Neuronal stem cell (in vitro differentiated cells): ENCODE measurements at regions not wholly inside any gene's neighbourhood (a gene's known extent, or its start where the extent isn't known, plus 50 kb on each side); places are given as distances from the start of the nearest gene placed in this dataset.

Source experiments
- DNase-seq: peaks from one replicate; pipeline ENCODE4 v3.0.0-alpha.2; 2013; ENCODE audit warnings: low spot score
- H2AFZ ChIP-seq: one replicate; pipeline ENCODE4 v1.6.1; 2013; ENCODE audit warnings: mild to moderate bottlenecking, low read length, inconsistent platforms
- H2AK5ac ChIP-seq: 2 replicates; pipeline ENCODE4 v1.6.1; 2013; ENCODE audit warnings: low read depth, mild to moderate bottlenecking, inconsistent platforms, low read length, moderate library complexity, mixed read lengths
- H2BK120ac ChIP-seq: 2 replicates; pipeline ENCODE4 v1.6.1; 2013; ENCODE audit warnings: low read depth, mild to moderate bottlenecking, inconsistent platforms, low read length, moderate library complexity, mixed read lengths
- H2BK12ac ChIP-seq: one replicate; pipeline ENCODE4 v1.6.1; 2013; ENCODE audit warnings: low read length, inconsistent platforms
- H2BK15ac ChIP-seq: 2 replicates; pipeline ENCODE4 v1.6.1; 2013; ENCODE audit warnings: mild to moderate bottlenecking, low read length, inconsistent platforms, mixed read lengths
- H2BK5ac ChIP-seq: one replicate; pipeline ENCODE4 v1.6.1; 2013; ENCODE audit warnings: inconsistent platforms, mild to moderate bottlenecking, low read length, moderate library complexity
- H3K14ac ChIP-seq: one replicate; pipeline ENCODE4 v1.6.1; 2013; ENCODE audit warnings: low read length, inconsistent platforms
- H3K18ac ChIP-seq: 2 replicates; pipeline ENCODE4 v1.6.1; 2013; ENCODE audit warnings: low read length, inconsistent platforms
- H3K23ac ChIP-seq: 2 replicates; pipeline ENCODE4 v1.6.1; 2013; ENCODE audit warnings: low read depth, mild to moderate bottlenecking, mixed read lengths, low read length, inconsistent platforms; ENCODE audit not compliant: poor library complexity
- H3K27ac ChIP-seq: replicated peaks from 3 replicates; pipeline ENCODE4 v1.5.1; 2013; ENCODE audit warnings: low read length, inconsistent platforms
- H3K27me3 ChIP-seq, 3 experiments: 2 replicates each; pipeline ENCODE4 v1.6.1; 2013; ENCODE audit warnings: low read length in 3 of 3, mild to moderate bottlenecking in 2 of 3, inconsistent platforms in 1 of 3, low read depth in 1 of 3, mixed read lengths in 1 of 3, moderate library complexity in 1 of 3; ENCODE audit not compliant: control insufficient read depth in 3 of 3, insufficient read depth in 3 of 3
- H3K36me3 ChIP-seq, 2 donors: replicated peaks in 1 of 2; 2 replicates each; pipeline ENCODE4 v1.6.1; 2013; ENCODE audit warnings: low read length in 2 of 2; ENCODE audit not compliant: control insufficient read depth in 2 of 2, insufficient read depth in 2 of 2
- H3K4ac ChIP-seq: 2 replicates; pipeline ENCODE4 v1.6.1; 2013; ENCODE audit warnings: inconsistent platforms, mild to moderate bottlenecking, low read length, moderate library complexity
- H3K4me1 ChIP-seq, 2 donors: 1 replicate in 1 of 2; 2 replicates in 1 of 2; pipeline ENCODE4 v1.6.1; 2013; ENCODE audit warnings: low read length in 2 of 2, low read depth in 1 of 2; ENCODE audit not compliant: control insufficient read depth in 2 of 2, insufficient read depth in 1 of 2
- H3K4me2 ChIP-seq: one replicate; pipeline ENCODE4 v1.6.1; 2013; ENCODE audit warnings: mild to moderate bottlenecking, low read length, inconsistent platforms; ENCODE audit not compliant: insufficient read depth, poor library complexity, severe bottlenecking
- H3K4me3 ChIP-seq, 2 donors: 2 replicates each; pipeline ENCODE4 v1.5.1; 2013; ENCODE audit warnings: low read length in 2 of 2, mild to moderate bottlenecking in 2 of 2, inconsistent platforms in 1 of 2, moderate library complexity in 1 of 2
- H3K79me1 ChIP-seq: one replicate; pipeline ENCODE4 v1.6.1; 2013; ENCODE audit warnings: low read depth, mild to moderate bottlenecking, inconsistent platforms, low read length, moderate library complexity
- H3K9ac ChIP-seq: one replicate; pipeline ENCODE4 v1.6.1; 2013; ENCODE audit warnings: mild to moderate bottlenecking, low read depth, low read length, inconsistent platforms; ENCODE audit not compliant: poor library complexity
- H3K9me3 ChIP-seq, 2 donors: replicated peaks in 1 of 2; 2 replicates each; pipeline versions ENCODE3 to v1.6.1; 2013; ENCODE audit warnings: low read length in 2 of 2, mild to moderate bottlenecking in 2 of 2, inconsistent platforms in 1 of 2, low read depth in 1 of 2, mixed read lengths in 1 of 2, moderate library complexity in 1 of 2; ENCODE audit not compliant: control insufficient read depth in 2 of 2, insufficient read depth in 1 of 2
- H4K8ac ChIP-seq: one replicate; pipeline ENCODE4 v1.6.1; 2013; ENCODE audit warnings: low read depth, mild to moderate bottlenecking, inconsistent platforms, low read length, moderate library complexity
- H4K91ac ChIP-seq: one replicate; pipeline ENCODE4 v1.6.1; 2013; ENCODE audit warnings: low read length, low read depth, mild to moderate bottlenecking, inconsistent platforms; ENCODE audit not compliant: poor library complexity
- WGBS, 2 donors: extraction: QIAGEN DNeasy Blood & Tissue Kit; methylation state at CpG; one replicate each; pipeline ENCODE4 v1.1.7; 2013; ENCODE audit warnings: missing lambda C conversion rate in 2 of 2, mixed read lengths in 1 of 2; ENCODE audit not compliant: insufficient read length in 2 of 2, insufficient replicate concordance in 1 of 2; ENCODE audit errors: extremely low coverage in 2 of 2; 5-methylcytosine and 5-hydroxymethylcytosine counted together

- Histone ChIP-seq H3K36me3 (no peaks in the 10 kb centered on the region), H2AK5ac (no peak overlapping the region), H3K4ac (no peak overlapping the region), H3K23ac (no peak overlapping the region), H2BK5ac (no peak overlapping the region), H3K14ac (no peak overlapping the region), H2BK120ac (no peak overlapping the region), H3K79me1 (no peaks in the 10 kb centered on the region), H3K27me3 (no peaks in the 10 kb centered on the region), H3K18ac (no peak overlapping the region), H3K4me1 (peaks cover 3% of the 10 kb centered on the region in 2 donors), H4K8ac (no peak overlapping the region), H2BK15ac (no peak overlapping the region), H4K91ac (no peak overlapping the region), H3K27ac (no peak overlapping the region), H3K4me2 (no peak overlapping the region), H2AFZ (no peak overlapping the region), H3K4me3 (no peak overlapping the region), H2BK12ac (no peak overlapping the region), H3K9ac (no peak overlapping the region), H3K9me3 (peaks cover 0 to 6% of the 10 kb centered on the region in 2 donors)
- DNase-seq: no peak
- no CpG with 5 or more reads among the region's 1 CpG for WGBS, 2 donors
Measured at GRCh38 chr2:215662715-215663114, 226.8 kb upstream of the FN1 start.

GRCh38 chr2:215660687-215661086 lies 224.8 kb upstream of the FN1 start:
- no peaks in the 10 kb centered on the region for H3K79me1 ChIP-seq
- H3K27ac ChIP-seq: no peak overlapping the region
- no peak overlapping the region for H3K4me3 ChIP-seq
- H2BK5ac ChIP-seq: no peak overlapping the region
- peaks cover 0 to 6% of the 10 kb centered on the region in 2 donors for H3K9me3 ChIP-seq
- H3K4me1 ChIP-seq: peaks cover 0 to 3% of the 10 kb centered on the region in 2 donors
- no peak overlapping the region for H3K9ac ChIP-seq
- DNase-seq: no peak
- no peak overlapping the region for H2AFZ ChIP-seq
- no peak overlapping the region for H2BK15ac ChIP-seq
- no peak overlapping the region for H3K4me2 ChIP-seq
- H3K36me3 ChIP-seq: no peaks in the 10 kb centered on the region
- H3K23ac ChIP-seq: peak overlapping the region; percentile 40
- WGBS, 2 donors: no CpG with 5 or more reads among the region's 8 CpGs
- peak overlapping the region; percentile 86 for H3K18ac ChIP-seq
- no peak overlapping the region for H4K8ac ChIP-seq
- no peak overlapping the region for H3K4ac ChIP-seq
- no peak overlapping the region for H4K91ac ChIP-seq
- no peak overlapping the region for H3K14ac ChIP-seq
- H3K27me3 ChIP-seq: no peaks in the 10 kb centered on the region
- H2AK5ac ChIP-seq: no peak overlapping the region
- H2BK12ac ChIP-seq: no peak overlapping the region
- H2BK120ac ChIP-seq: no peak overlapping the region

GRCh38 chr2:215659650-215660049 lies 223.8 kb upstream of the FN1 start:
- H2AFZ ChIP-seq: no peak overlapping the region
- H2AK5ac ChIP-seq: no peak overlapping the region
- no peak for DNase-seq
- no peak overlapping the region for H3K27ac ChIP-seq
- H2BK12ac ChIP-seq: no peak overlapping the region
- no peak overlapping the region for H3K4me2 ChIP-seq
- H3K79me1 ChIP-seq: no peaks in the 10 kb centered on the region
- H2BK15ac ChIP-seq: no peak overlapping the region
- no peak overlapping the region for H3K9ac ChIP-seq
- no peak overlapping the region for H3K18ac ChIP-seq
- no peaks in the 10 kb centered on the region for H3K36me3 ChIP-seq
- H3K14ac ChIP-seq: no peak overlapping the region
- no peak overlapping the region for H3K4me3 ChIP-seq
- WGBS, 2 donors: no CpG with 5 or more reads among the region's 4 CpGs
- H3K23ac ChIP-seq: no peak overlapping the region
- no peak overlapping the region for H4K8ac ChIP-seq
- no peak overlapping the region for H2BK5ac ChIP-seq
- H4K91ac ChIP-seq: no peak overlapping the region
- H3K27me3 ChIP-seq: no peaks in the 10 kb centered on the region
- H2BK120ac ChIP-seq: no peak overlapping the region
- H3K9me3 ChIP-seq: peaks cover 0 to under 1% of the 10 kb centered on the region in 2 donors
- H3K4me1 ChIP-seq: peaks cover 0 to 3% of the 10 kb centered on the region in 2 donors
- no peak overlapping the region for H3K4ac ChIP-seq

- Histone ChIP-seq H3K4me2 (no peak overlapping the region), H3K23ac (no peak overlapping the region), H3K79me1 (no peaks in the 10 kb centered on the region), H3K14ac (no peak overlapping the region), H2AFZ (no peak overlapping the region), H2BK5ac (no peak overlapping the region), H2AK5ac (no peak overlapping the region), H3K4me1 (peaks cover 0 to 3% of the 10 kb centered on the region in 2 donors), H3K9me3 (no peaks in the 10 kb centered on the region), H4K8ac (no peak overlapping the region), H2BK12ac (no peak overlapping the region), H4K91ac (no peak overlapping the region), H2BK15ac (no peak overlapping the region), H3K9ac (no peak overlapping the region), H3K18ac (no peak overlapping the region), H3K36me3 (no peaks in the 10 kb centered on the region), H3K27ac (no peak overlapping the region), H3K4me3 (no peak overlapping the region), H3K27me3 (no peaks in the 10 kb centered on the region), H2BK120ac (no peak overlapping the region), H3K4ac (no peak overlapping the region)
- no CpG with 5 or more reads among the region's 4 CpGs for whole genome bisulfite sequencing, 2 donors
- no peak for DNase-seq
Measured at GRCh38 chr2:215658635-215659305, 222.9 kb upstream of the FN1 start.
